ENCODE measurements at regions not wholly inside any gene's neighbourhood (a gene's known extent, or its start where the extent isn't known, plus 50 kb on each side); places are given as distances from the start of the nearest gene placed in this dataset.
A peak's percentile ranks its signal among the peaks of the same experiment; 100 is the strongest.
"Not testable (repeated sequence)": the region's sequence is repeated elsewhere in the genome, so short reads cannot be mapped to it uniquely, and the experiment has no call there.

DNA sequence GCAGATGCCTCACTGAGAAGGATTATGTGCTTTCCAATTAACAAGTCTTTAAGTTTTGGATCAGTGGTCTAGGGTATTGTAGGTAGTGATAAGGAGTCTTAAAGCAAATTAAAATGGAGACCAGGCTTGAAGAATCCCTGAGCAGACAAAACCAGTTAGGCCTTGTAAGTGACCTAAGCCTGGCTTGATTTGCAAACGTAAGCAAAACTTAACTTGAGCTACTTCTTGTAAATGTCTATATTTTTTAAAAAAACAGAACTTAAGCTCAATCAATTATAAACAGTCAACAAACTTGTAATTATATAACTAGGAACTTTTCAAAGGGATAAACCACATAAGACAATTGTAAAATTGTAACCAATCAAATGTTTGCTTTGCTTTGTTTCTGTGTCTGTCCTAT, 72.7 kb upstream of the NALF2 start:
- no peak for DNase-seq (ENCODE audit: low read depth in 3 of 3)

DNA sequence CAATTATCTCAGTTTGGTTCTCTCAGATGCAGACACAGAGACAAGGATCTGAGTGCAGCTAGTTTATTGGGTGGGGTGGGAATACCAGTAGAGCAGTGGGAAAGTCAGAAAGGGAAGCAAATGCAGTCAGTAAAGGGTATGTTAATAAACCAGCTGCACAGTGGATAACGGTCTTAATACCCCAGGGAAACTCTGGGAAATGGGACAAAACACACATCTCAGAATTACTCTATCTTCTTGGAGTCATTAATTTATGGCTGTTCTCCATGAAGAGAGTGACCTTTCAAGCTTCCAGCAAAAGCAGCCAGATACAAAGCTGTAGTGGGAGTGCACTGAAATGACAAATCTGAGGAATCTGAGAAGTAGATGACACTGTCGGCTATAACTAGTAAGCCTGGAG, 73.3 kb upstream of the NALF2 start:
- DNase-seq (ENCODE audit: low read depth in 3 of 3), result no peak

DNA sequence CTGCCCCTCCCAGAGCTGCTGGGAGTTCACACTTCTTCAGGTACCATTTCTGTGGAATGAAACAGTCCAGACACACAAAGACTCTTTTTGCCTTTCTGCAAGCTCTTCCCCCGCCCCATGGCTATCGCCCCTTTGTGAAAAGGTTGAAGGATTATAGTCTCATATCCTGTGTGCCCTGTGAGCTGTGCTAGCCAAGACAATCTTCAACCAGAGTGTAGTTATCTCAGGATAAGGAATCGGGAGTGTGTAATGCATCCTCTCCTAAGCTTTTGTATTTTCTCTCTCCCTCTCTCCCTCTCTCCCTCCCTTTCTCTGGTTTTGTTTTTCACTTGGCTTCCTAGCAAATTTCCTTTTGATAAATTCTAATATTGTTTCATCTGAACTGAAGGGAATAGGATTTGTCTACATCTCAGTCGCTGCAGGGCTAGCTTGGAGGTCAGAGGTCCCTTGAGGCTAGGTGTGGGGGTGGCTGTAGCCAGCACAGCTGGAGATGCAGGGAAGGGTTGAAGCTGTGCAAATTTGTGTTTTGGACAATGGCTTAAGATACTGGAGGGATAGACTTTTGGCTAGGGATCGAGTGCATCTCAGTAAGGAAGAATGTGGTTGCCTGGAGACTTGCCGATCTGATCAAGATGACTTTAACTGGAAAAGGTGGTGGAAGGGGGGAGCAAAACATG, 74.6 kb upstream of the NALF2 start:
- DNase-seq (ENCODE audit: low read depth in 3 of 3), result no peak

DNA sequence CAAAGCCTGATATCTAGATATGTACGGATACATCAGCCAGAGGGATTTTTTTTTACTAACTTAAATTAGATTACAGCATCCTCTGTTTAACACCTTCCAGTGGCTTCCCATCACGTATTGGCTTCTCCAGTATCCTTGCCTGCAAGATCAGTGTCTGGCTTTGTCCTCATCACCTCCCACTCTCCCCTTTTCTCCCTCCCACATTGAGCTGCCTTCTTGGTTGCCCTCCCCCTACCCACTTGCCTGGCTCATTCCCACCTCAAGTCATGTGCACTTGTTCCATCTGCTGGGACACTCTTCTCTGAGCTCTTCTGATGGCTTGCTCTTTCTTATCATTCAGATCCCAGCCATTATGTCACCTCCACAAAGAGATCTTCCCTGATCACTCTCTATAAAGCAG, 75.9 kb upstream of the NALF2 start:
- DNase-seq (ENCODE audit: low read depth in 3 of 3), result no peak

DNA sequence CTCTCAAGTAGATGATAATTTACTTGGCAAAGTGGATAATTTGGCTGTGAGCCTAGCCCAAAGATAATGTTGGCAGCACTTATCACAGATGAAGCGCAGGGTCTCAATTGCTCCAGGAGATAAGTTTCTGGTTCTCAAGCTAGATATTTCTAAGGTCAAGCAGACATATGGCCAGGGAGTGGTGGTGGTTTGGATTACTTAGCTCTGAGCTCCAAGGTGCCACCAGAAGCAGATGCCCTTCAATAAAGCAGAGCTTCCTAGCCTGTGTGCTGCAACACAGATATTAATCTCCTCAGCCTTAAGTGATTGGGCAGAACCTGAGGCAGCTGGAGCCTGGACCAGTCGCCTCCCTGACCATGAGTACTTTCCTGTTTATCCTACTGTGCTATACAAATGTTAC, 79.2 kb upstream of the NALF2 start:
- no peak for DNase-seq (ENCODE audit: low read depth in 3 of 3)

DNA sequence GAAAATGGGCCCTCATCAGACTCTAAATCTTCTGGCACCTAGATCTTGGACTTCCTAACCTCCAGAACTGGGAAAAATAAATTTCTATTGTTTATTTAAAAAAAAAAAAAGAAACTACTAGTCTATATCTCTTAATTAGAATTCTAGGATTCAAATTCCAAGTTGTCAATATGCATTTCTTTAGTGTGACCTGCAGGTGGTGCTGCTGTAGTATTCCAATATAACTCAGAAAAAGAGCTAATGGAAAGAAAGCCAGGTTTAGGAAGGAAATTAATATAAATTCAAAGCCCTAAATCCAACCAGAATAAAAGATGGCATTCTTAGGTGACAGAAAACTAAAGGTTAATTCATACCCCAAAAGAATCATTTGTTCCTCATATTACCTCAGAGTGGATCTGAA, 80.0 kb upstream of the NALF2 start:
- DNase-seq (ENCODE audit: low read depth in 3 of 3), result no peak

DNA sequence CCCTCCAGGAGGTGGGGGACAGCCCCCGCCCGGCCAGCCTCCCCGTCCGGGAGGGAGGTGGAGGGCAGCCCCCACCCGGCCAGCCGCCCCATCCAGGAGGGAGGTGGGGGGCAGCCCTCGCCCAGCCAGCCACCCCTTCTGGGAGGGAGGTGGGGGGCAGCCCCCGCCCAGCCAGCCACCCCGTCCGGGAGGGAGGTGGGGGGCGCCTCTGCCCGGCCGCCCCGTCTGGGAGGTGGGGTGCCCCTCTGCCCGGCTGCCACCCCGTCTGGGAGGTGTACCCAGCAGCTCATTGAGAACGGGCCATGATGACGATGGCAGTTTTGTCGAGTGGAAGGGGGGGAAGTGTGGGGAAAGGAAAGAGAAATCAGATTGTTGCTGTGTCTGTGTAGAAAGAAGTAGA, 81.9 kb upstream of the NALF2 start:
- DNase-seq (ENCODE audit: low read depth in 3 of 3), result not testable (repeated sequence)

DNA sequence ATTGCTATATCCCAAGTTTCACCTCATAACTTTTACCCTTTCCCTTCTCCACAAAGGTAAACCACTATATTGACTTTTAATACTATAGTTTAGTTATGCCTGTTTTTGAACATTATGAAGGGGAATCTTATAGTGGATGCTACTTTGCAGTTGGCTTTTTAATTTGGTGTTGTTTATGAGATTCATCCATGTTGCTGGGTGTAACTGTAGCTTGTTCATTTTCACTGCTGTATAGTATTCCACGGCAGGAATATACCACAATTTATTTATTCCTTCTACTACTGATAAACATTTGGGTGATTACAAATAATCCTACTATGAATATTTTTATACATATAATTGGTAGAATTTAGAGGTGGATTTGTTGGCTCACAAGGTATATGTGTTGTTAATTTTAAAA, 88.4 kb upstream of the NALF2 start:
- DNase-seq (ENCODE audit: low read depth in 3 of 3), result no peak

DNA sequence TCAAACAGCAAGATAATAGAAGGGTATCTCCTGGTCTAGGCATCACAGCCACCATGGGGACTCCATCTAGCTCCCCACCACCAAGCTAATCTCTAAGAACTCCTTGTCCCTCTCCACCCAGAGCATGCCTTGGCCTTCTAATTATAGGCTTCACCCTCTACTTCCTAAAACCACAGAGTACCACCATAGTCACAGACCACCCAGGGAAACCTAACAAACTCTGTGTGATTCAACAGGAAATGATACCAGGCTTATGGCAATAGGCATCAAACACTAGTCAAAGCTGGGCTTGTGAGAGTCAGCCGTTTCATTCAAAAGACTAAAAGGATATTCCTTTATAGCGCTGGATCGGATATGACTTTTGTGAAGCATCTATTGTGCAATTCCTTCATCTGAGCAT, 91.5 kb upstream of the NALF2 start:
- DNase-seq (ENCODE audit: low read depth in 3 of 3), result no peak

DNA sequence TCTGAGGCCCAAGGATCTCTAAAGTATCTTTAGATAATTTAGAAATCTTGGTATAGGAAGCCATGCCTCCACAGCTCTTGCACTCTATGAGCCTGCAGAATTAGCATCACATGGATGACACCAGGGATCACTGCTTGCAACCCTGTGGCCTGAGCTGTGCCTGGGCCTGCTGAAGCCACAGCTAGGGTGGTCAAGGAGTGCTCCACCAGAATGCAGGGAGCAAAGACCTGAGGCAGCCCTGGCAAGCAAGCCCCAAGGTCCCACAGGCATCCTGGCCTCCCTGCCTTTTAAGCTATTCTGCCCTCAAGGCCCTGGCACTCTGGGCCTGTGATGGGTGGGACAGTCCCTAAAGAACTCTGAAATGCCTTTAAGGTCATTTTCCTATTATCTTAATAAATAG, 105.2 kb upstream of the NALF2 start:
- DNase-seq (ENCODE audit: low read depth in 3 of 3), result no peak

DNA sequence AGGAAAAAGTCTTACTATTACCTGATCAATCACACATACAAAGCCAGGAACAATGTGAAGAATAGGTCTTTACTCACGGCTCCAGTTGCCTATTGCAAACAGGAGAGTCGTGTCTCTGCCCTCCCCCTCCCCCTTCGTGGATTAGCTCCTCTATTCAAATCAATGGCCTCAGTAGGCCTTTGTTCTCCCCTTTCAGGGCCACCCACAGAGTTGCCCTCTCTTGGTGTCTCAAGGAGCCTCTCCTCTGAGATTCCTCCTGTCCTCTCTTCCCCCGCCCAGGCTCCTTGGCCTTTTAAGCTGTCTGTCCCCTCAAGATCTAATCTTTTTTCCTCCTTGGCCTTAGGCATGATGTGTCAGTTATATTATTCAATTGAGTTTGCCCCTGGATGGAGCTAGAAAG, 107.2 kb upstream of the NALF2 start:
- DNase-seq (ENCODE audit: low read depth in 3 of 3), result no peak

DNA sequence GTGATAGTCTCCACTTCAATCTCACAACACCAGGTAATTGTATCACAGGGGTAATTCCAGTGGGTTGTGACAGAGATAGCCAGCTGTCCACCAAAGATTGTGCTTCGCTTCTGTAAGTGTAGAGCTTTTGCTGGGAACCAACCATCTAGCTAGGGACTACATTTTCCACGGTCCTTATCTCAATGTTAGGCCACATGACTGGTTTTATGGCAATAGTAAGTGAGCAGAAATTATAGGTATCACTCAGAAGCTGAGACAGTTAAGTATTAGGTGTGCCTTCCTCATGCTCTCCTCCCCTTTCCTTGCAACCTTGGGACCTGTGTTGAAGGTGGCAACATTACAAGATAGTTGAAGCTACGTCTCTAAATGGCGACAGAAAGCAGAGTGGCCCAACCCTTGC, 108.8 kb upstream of the NALF2 start:
- no peak for DNase-seq (ENCODE audit: low read depth in 3 of 3)

DNA sequence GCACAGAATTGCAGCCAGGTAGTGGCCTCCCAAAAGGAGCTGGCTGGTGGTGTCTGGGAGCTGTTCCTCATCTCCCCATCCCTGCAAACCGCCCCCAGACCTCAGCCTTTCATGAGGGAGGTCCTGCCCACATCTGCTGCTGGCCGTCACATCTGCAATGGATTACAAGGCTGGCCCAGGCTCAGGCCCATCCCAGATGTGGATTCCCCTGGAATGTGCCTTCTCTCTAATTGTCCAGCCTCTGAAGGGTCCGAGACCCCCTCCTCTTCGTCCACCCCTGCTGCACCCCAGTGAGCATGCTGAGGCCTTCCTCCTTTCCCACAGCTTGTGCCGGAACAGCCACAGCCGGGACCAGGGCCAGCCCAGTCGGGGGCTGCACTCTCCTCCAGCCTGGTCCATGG, 115.0 kb upstream of the NALF2 start:
- DNase-seq (ENCODE audit: low read depth in 3 of 3), result no peak

DNA sequence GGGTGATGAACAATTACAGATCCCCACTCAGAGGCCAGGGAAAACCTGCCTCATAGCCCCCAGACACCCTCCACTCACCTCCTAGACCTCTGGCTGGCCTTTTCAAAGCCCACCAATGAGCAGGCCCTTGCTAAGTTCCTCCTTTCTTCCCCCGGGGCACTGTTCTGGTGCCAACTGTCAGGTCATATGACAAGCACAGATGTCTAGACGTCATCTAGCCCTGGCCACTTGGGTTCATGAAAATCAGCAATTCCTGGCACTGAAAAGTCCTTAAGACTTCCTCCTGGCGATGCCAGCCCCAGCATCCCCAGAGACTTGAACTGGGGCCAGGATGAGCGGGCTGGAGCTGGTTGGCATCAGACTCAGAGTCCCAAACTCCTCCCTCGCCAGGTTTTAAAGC, 115.6 kb upstream of the NALF2 start:
- no peak for DNase-seq (ENCODE audit: low read depth in 3 of 3)

DNA sequence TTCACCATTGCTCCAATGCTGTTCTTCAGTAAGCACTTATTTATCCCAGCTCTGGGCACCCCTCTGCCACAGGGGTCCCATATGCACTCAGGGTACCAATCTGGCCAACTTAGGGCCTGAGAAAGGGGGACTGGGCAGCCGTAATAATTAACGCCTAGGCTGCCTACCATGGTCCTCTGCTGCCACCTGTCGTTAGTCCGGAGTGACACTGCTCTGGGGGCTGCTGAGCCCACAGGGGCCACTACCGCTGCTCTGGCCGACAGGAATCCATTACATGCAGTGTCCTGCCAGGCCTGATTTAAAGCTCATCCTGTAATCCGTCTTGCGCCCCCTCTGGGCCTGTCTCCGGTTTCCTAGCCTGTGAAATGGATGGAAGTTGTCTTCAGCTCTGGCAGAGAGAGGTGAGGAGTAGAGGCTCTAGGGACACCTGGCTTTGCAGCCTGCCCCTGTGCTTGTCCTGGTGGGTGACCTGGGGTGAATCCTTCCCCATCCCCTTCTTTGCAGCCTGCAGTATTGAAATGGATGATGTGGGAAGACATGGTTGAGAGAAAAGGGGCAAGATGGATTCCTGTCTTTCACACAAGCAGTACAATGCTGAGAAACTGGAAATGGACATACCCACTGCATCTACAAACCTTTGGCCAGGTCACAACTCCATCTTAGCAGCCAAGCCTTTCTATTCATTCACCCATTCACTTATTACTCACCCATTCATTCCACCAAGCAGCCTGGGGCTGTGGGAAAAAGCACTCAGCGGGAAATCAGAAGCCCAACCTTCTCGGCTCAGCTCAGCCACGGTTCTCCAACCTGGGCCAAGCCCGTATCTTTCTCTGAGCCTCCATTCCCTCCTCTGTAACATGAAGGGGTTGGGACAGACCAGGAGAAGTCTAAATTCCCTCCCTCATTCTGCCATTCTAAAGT, 116.3 kb upstream of the NALF2 start:
- peak in 2 of 3 donors; percentile 2 to 47 for DNase-seq (ENCODE audit: low read depth in 3 of 3)

DNA sequence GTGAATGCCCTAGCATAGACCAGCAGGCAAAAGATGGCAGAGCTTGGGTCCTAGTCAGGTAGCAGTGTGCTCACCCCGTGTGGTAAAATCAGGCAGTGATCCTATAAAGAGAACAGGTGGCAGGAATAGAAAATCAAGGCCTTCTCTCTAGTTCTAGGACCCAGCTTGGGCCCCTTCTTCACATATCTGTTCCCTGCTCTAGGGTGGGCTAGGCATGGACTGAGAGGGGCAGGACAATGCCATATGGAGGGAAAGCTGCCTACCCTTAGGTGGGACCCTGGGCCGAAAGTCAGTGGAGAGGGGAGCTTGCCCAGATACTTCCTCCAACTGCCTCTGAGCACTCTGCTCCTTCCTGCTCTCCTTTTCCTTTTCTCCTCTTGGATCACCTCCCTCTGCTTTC, 117.4 kb upstream of the NALF2 start:
- DNase-seq (ENCODE audit: low read depth in 3 of 3), result no peak

DNA sequence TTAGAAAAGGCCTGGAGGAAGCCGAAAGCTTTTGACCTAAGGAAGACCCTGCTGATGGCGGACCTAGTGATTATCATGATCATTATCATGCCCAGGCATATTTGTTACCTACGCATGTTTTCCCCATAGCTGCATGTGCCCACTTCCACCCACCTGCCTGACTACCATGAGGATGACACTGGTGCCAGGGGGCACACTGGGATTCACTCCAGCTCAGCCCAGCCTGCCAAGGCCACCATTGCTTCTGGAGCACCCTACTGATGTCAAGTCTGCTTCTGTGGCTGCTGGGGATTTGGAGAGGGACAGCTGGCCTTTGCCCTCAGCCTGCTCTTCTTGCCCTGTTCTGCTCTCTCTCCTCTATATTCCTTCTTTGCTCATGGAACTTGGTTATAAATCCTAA, 124.7 kb upstream of the NALF2 start:
- DNase-seq (ENCODE audit: low read depth in 3 of 3), result no peak

DNA sequence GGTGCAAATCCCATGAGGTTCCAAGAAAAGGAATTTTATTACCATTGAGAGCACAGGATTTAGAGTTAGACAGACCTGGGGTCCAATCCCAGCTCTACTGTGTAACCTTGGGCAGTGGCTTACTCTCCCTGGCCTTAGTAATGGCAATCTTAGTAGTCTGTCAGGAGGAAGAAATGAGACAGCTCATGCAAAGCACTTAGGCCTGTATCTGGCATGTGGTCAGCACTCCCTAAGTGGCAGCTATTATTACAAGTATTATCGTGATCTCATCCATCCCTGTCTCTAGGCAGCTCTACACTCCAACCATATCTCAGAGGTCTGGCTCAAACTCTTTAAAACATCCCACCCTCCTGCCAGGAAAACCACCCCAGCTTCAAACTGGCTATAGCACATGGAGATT, 129.6 kb upstream of the NALF2 start:
- DNase-seq (ENCODE audit: low read depth in 3 of 3), result no peak

DNA sequence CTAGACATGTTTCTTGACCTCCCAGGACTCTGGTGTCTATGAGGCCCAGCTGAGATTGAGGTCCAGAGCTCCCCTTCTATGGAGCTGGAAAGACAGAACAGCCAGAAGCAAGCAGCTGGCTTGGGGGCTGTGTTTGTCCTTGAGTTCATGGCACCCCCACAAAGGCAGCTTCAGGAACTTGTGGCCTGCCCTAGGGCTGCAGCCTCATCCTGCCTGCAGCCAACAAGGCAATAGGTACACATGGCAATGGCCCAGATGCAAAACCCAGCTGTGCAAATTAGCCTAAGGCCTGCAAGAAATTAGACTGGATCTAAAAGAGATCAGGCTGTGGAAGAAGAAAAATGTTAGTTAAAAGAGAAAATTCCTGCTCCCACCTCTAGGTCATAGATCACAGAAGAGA, 131.7 kb upstream of the NALF2 start:
- no peak for DNase-seq (ENCODE audit: low read depth in 3 of 3)

DNA sequence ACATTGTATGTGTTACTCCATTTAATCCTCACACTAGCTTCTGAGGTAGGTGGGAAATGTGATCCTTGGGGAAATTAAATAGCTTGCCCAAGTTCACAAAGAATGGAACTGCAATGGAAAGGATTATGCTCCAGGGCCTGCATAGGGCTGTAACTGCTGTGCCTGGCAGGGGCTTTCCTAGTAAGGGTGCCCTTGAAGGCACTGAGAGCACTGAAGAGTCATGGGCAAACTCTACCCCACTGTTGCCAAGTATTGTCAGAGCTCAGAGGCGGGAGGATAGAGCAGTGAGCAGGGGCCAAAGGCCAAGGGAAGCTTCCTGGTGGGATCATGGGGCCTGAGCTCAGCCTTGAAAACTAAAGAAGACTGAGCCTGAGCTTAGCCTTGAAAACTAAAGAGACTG, 133.0 kb upstream of the NALF2 start:
- DNase-seq (ENCODE audit: low read depth in 3 of 3), result no peak

DNA sequence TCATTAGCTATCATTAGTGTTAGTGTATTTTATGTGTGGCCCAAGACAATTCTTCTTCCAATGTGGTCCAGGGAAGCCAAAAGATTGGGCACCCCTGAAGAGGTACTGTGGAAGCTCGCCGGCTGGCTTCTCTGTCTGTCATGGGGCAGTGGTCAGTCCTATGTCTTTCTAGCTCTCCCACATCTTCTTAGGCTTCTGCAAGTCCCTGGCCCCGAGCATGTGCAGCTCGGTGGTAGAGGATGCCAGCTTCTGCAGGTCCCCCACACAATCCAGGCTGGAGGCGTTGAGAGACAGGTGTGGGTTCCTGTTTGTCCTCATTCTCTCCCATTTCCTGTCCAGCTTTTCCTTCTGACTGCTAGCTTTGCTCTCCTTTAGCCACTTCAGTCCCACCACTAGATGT, 134.1 kb upstream of the NALF2 start:
- no peak for DNase-seq (ENCODE audit: low read depth in 3 of 3)

DNA sequence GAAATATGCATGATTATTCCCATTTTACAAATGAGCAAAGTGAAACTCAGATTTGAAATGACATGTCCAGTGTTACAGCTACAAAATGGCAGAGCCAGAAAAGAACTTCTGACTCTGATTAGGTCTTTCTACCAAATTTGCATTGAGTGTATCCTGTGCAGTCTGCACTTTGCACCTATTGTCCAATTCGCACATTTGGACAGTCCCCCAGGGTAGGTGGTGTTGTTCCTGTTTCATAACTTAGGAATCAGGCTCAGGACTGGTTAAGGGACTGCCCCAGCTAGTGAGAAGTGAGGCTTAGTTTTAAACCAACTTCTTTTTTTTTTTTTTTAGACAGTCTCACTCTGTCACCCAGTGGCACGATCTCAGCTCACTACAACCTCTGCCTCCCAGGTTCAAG, 137.9 kb upstream of the NALF2 start:
- no peak for DNase-seq (ENCODE audit: low read depth in 3 of 3)

DNA sequence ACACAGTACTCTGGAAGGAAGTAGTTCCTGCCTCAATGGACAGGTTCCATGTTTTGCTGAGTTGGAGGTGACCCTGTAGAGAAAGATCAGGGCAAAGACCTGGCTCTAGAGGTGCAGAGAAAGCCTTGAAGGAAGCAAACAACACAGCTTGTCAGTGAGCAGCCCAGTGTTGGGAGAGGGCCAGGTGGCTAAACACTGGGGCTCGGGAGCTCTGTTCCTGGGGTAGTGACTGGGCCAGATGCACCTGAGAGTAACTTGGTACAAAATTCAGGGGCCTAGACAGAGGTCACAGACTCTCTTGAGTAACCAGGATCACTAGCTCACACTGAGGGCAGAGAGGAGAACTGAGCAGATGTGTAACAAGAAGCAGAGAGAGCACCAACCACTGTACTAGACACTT, 138.4 kb upstream of the NALF2 start:
- DNase-seq (ENCODE audit: low read depth in 3 of 3), result no peak

DNA sequence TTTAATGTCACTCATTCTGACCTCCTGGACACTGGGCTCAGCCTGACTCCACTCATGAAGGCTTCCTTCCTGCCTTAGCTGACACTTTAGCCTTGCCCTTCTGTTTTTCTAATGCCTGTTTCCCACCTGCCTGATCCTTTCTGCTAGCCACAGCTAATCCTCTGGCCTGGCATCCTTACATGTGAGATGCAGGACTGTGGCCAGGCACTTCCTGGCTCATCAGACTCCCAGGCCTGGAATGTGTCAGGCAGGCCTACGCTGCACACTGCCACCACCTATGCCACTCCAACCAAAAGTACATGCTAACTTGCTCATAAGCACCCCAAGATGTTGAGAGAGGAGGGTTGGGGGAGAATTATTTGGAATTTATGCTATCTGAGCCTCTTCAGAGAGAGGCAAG, 138.8 kb upstream of the NALF2 start:
- DNase-seq (ENCODE audit: low read depth in 3 of 3), result no peak

Measured in stimulated activated CD4-positive, alpha-beta T cell treated with anti-CD3 and anti-CD28 coated beads, TNF-alpha, amount 100 ng/mL, for 48 hours (primary cell).